ENCODE measurements at regions not wholly inside any gene's neighbourhood (a gene's known extent, or its start where the extent isn't known, plus 50 kb on each side); places are given as distances from the start of the nearest gene placed in this dataset.

DNA sequence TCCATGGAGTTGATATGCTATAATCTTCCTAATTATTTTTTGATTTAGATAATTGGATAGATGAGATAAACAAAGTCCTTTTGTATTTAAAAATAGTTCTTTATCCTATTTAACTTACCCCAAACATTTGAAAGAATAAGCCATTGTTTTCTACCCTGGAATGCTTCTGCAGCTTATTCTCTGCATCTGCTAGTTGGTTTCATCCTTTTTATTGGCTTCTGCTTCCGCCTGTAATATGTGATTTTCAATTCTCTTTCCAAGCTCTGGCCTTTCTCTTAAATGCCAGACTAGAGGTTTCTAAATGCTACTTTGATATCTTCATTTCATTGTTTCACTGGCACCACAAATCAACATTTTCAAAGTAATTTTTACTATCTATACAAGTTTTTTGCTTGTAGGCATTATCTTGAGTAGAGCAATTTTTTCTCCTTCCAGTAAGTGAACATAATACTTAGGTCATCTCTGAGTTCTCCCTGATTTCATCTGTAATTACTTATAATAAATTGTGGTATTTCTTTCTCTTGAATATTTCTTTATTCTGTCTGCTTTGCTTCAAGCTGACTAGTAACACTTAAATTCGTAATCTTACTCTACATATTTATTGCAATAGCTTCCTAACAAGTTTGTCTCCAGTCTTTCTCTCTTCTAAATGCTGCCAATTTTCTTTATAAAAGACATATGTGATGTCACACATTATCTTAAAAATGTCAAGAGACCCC lies 958.4 kb downstream of the SLC6A15 start:
- Mint-ChIP-seq H3K4me3 (no peak overlapping the region), H3K27ac (no peak overlapping the region), H3K4me1 (no peaks in the 10 kb centered on the region), H3K9me3 (ENCODE audit: insufficient read depth) (peaks cover 3% of the 10 kb centered on the region), H3K27me3 (no peaks in the 10 kb centered on the region)
- no CpG with 5 or more reads among the region's 2 CpGs for WGBS (ENCODE audit: insufficient coverage)
- ChIA-PET CTCF (no interaction called here), POLR2A (no interaction called here)
- Histone ChIP-seq H3K27ac (ENCODE audit: low read length in 2 of 2) (no peak overlapping the region), H3K27me3 (replicated peaks in 1 of 4; ENCODE audit: control extremely low read depth in 1 of 4, control insufficient read depth in 3 of 4, insufficient read depth in 4 of 4, low read length in 3 of 4) (no peaks in the 10 kb centered on the region), H3K36me3 (replicated peaks in 1 of 2; ENCODE audit: control extremely low read depth in 1 of 2, control insufficient read depth in 1 of 2, extremely low read depth in 1 of 2, insufficient read depth in 2 of 2, low read length in 1 of 2) (no peaks in the 10 kb centered on the region), H3K79me2 (ENCODE audit: control insufficient read depth, insufficient read depth, low read length) (no peaks in the 10 kb centered on the region), H4K20me1 (ENCODE audit: control insufficient read depth, insufficient read depth, low read length, poor library complexity, severe bottlenecking) (no peaks in the 10 kb centered on the region), H2AFZ (ENCODE audit: insufficient read depth, low read depth, low read length, poor library complexity, severe bottlenecking) (no peak overlapping the region), H3K9me3 (ENCODE audit: control extremely low read depth in 1 of 3, control insufficient read depth in 2 of 3, insufficient read depth in 1 of 3, low read length in 2 of 3) (no peaks in the 10 kb centered on the region), H3K4me2 (replicated peaks; ENCODE audit: low read depth, low read length, poor library complexity, severe bottlenecking) (no peak overlapping the region), H3K4me3 (ENCODE audit: control extremely low read depth in 1 of 5, extremely low read depth in 1 of 5, insufficient read depth in 1 of 5, low read depth in 2 of 5, low read length in 4 of 5) (no peak overlapping the region), H3K9ac (ENCODE audit: low read length) (no peak overlapping the region), H3K4me1 (ENCODE audit: control insufficient read depth in 2 of 2, insufficient read depth in 2 of 2, low read length in 2 of 2) (no peaks in the 10 kb centered on the region)
- intact Hi-C loops (cut with micrococcal nuclease): no loop called here
- DNase-seq (no peak), ATAC-seq (ENCODE audit: low read depth) (no peak)
- TF ChIP-seq EZH2 (IDR thresholded peaks at IDR 0.05; ENCODE audit: borderline replicate concordance, insufficient read depth, low read depth, low read length, poor library complexity, severe bottlenecking): no peak

- Mint-ChIP-seq H3K27ac (no peak overlapping the region), H3K4me1 (no peaks in the 10 kb centered on the region), H3K9me3 (ENCODE audit: insufficient read depth) (peaks cover 3% of the 10 kb centered on the region), H3K4me3 (no peak overlapping the region), H3K27me3 (no peaks in the 10 kb centered on the region)
- no peaks in the 10 kb centered on the region for H3K79me2 ChIP-seq (ENCODE audit: control insufficient read depth, insufficient read depth, low read length)
- no peak overlapping the region for H3K4me3 ChIP-seq (ENCODE audit: control extremely low read depth in 1 of 5, extremely low read depth in 1 of 5, insufficient read depth in 1 of 5, low read depth in 2 of 5, low read length in 4 of 5)
- H3K4me2 ChIP-seq (replicated peaks; ENCODE audit: low read depth, low read length, poor library complexity, severe bottlenecking): no peak overlapping the region
- H3K36me3 ChIP-seq (replicated peaks in 1 of 2; ENCODE audit: control extremely low read depth in 1 of 2, control insufficient read depth in 1 of 2, extremely low read depth in 1 of 2, insufficient read depth in 2 of 2, low read length in 1 of 2): no peaks in the 10 kb centered on the region
- DNase-seq (no peak), ATAC-seq (ENCODE audit: low read depth) (no peak)
- no peak overlapping the region for H3K9ac ChIP-seq (ENCODE audit: low read length)
- CTCF ChIA-PET: no interaction called here
- no peaks in the 10 kb centered on the region for H4K20me1 ChIP-seq (ENCODE audit: control insufficient read depth, insufficient read depth, low read length, poor library complexity, severe bottlenecking)
- no peak overlapping the region for H3K27ac ChIP-seq (ENCODE audit: low read length in 2 of 2)
- no peak overlapping the region for H2AFZ ChIP-seq (ENCODE audit: insufficient read depth, low read depth, low read length, poor library complexity, severe bottlenecking)
- H3K27me3 ChIP-seq (replicated peaks in 1 of 4; ENCODE audit: control extremely low read depth in 1 of 4, control insufficient read depth in 3 of 4, insufficient read depth in 4 of 4, low read length in 3 of 4): no peaks in the 10 kb centered on the region
- H3K4me1 ChIP-seq (ENCODE audit: control insufficient read depth in 2 of 2, insufficient read depth in 2 of 2, low read length in 2 of 2): no peaks in the 10 kb centered on the region
- TF ChIP-seq EZH2 (IDR thresholded peaks at IDR 0.05; ENCODE audit: borderline replicate concordance, insufficient read depth, low read depth, low read length, poor library complexity, severe bottlenecking) (no peak), CTCF (IDR thresholded peaks at IDR 0.05) (no peak)
- POLR2A ChIA-PET: no interaction called here
- H3K9me3 ChIP-seq (ENCODE audit: control extremely low read depth in 1 of 3, control insufficient read depth in 2 of 3, insufficient read depth in 1 of 3, low read length in 2 of 3): no peaks in the 10 kb centered on the region
- intact Hi-C loops (cut with micrococcal nuclease): no loop called here
Measured at GRCh38 chr12:83945871-83946270, 966.7 kb downstream of the SLC6A15 start.

Data from B cell (primary cell).